ENCODE measurements at regions not wholly inside any gene's neighbourhood (a gene's known extent, or its start where the extent isn't known, plus 50 kb on each side); places are given as distances from the start of the nearest gene placed in this dataset.

- no peak for TF ChIP-seq ZFX (IDR thresholded peaks at IDR 0.05)
- TF ChIP-seq, protein P1, sequence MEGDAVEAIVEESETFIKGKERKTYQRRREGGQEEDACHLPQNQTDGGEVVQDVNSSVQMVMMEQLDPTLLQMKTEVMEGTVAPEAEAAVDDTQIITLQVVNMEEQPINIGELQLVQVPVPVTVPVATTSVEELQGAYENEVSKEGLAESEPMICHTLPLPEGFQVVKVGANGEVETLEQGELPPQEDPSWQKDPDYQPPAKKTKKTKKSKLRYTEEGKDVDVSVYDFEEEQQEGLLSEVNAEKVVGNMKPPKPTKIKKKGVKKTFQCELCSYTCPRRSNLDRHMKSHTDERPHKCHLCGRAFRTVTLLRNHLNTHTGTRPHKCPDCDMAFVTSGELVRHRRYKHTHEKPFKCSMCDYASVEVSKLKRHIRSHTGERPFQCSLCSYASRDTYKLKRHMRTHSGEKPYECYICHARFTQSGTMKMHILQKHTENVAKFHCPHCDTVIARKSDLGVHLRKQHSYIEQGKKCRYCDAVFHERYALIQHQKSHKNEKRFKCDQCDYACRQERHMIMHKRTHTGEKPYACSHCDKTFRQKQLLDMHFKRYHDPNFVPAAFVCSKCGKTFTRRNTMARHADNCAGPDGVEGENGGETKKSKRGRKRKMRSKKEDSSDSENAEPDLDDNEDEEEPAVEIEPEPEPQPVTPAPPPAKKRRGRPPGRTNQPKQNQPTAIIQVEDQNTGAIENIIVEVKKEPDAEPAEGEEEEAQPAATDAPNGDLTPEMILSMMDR (conservative IDR thresholded peaks at IDR 0.05): no peak
- H3K27ac ChIP-seq: no peak overlapping the region
Observed at GRCh38 chr1:64318428-64318827, 115.0 kb downstream of the UBE2U start.

DNA sequence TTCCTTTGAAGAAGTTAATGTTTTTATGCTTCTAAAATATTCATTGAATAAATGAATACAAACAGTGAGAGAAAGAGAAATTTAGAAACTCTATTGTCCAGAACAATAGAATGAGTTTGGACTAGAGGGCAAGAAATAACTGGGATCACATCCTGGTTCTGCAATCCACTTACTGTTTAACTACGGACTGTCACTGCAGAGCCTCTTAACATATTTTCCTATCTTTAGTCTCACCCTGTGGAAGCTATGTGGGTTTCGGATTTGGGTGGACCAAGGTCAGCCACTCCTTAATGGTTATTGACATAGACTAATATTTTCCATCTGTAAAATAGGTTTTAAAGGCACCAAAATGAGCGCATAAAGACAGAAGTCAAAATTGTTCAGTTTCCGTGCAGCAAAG lies 116.6 kb downstream of the UBE2U start:
- H3K27ac ChIP-seq: no peak overlapping the region
- no peak for TF ChIP-seq ZFX (IDR thresholded peaks at IDR 0.05)
- TF ChIP-seq, protein P1 (conservative IDR thresholded peaks at IDR 0.05): no peak

DNA sequence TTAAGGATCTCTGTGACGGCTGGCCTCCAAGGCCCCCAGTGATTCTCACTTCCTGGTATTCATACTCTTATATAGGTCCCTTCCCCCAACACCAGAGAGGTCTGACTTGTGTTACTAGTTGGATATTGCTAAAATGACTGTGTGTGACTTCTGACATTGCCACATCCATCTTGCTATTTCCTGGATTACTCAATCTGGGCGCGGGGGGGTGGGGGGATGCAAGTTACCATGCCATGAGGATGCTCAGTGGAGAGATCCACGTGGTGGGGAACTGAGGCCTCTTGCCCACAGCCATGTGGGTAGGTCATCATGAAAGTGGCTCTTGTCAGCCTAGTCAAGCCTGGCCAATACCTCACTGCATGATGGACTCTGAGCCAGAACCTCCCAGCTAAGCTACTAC lies 117.0 kb downstream of the UBE2U start:
- TF ChIP-seq, protein P1 (conservative IDR thresholded peaks at IDR 0.05): no peak
- TF ChIP-seq ZFX (IDR thresholded peaks at IDR 0.05): no peak
- no peak overlapping the region for H3K27ac ChIP-seq

GRCh38 chr1:64320922-64321614 lies 117.6 kb downstream of the UBE2U start:
- H3K27ac ChIP-seq: no peak overlapping the region
- TF ChIP-seq, protein P1 (conservative IDR thresholded peaks at IDR 0.05): no peak
- no peak for TF ChIP-seq ZFX (IDR thresholded peaks at IDR 0.05)

GRCh38 chr1:64323054-64323453 lies 119.6 kb downstream of the UBE2U start:
- no peak overlapping the region for H3K27ac ChIP-seq
- TF ChIP-seq, protein P1 (conservative IDR thresholded peaks at IDR 0.05): no peak
- no peak for TF ChIP-seq ZFX (IDR thresholded peaks at IDR 0.05)

- no peak for TF ChIP-seq ZFX (IDR thresholded peaks at IDR 0.05)
- TF ChIP-seq, protein P1 (conservative IDR thresholded peaks at IDR 0.05): no peak
- no peak overlapping the region for H3K27ac ChIP-seq
Observed at GRCh38 chr1:64323882-64324281, 120.5 kb downstream of the UBE2U start.

GRCh38 chr1:64325856-64326255 lies 122.4 kb downstream of the UBE2U start:
- TF ChIP-seq, protein P1 (conservative IDR thresholded peaks at IDR 0.05): no peak
- no peak for TF ChIP-seq ZFX (IDR thresholded peaks at IDR 0.05)
- H3K27ac ChIP-seq: no peak overlapping the region
